Loucy (cell line): ENCODE measurements at regions not wholly inside any gene's neighbourhood (a gene's known extent, or its start where the extent isn't known, plus 50 kb on each side); places are given as distances from the start of the nearest gene placed in this dataset.

Source experiments
- EZH2phosphoT487 ChIP-seq: fragments of 200-600 bp; IDR thresholded peaks from 2 replicates; pipeline ENCODE4 v1.6.1; 2018; ENCODE audit warnings: antibody characterized with exemption, mild to moderate bottlenecking, moderate library complexity, borderline replicate concordance
- TF ChIP-seq, protein P1 (sequence below): fragments of 200-600 bp; sonication (generic); conservative IDR thresholded peaks from 2 replicates; pipeline ENCODE4 v1.5.1; 2014; ENCODE audit warnings: mild to moderate bottlenecking, antibody characterized with exemption, low read length

DNA sequence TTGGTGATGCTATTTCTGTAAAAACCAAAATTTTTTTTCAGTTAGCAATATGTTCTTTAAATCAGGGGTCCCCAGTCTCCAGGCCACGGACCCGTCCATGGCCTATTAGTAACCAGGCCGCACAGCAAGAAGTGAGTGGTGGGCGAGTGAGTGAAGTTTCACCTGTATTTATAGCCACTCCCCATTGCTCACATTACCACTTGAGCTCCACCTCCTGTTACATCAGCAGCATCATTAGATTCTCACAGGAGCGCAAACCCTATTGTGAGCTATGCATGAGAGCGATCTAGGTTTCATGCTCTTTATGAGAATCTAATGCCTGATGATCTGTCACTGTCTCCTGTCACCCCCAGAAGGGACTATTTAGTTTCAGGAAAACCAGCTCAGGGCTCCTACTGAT lies 58.9 kb upstream of the SLC7A1 start:
- TF ChIP-seq EZH2phosphoT487, result no peak
- TF ChIP-seq, protein P1, sequence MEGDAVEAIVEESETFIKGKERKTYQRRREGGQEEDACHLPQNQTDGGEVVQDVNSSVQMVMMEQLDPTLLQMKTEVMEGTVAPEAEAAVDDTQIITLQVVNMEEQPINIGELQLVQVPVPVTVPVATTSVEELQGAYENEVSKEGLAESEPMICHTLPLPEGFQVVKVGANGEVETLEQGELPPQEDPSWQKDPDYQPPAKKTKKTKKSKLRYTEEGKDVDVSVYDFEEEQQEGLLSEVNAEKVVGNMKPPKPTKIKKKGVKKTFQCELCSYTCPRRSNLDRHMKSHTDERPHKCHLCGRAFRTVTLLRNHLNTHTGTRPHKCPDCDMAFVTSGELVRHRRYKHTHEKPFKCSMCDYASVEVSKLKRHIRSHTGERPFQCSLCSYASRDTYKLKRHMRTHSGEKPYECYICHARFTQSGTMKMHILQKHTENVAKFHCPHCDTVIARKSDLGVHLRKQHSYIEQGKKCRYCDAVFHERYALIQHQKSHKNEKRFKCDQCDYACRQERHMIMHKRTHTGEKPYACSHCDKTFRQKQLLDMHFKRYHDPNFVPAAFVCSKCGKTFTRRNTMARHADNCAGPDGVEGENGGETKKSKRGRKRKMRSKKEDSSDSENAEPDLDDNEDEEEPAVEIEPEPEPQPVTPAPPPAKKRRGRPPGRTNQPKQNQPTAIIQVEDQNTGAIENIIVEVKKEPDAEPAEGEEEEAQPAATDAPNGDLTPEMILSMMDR, result no peak
